GM23338 (cell line): ENCODE measurements at regions not wholly inside any gene's neighbourhood (a gene's known extent, or its start where the extent isn't known, plus 50 kb on each side); places are given as distances from the start of the nearest gene placed in this dataset.
"Not testable (repeated sequence)": the region's sequence is repeated elsewhere in the genome, so short reads cannot be mapped to it uniquely, and the experiment has no call there.

Experiments
- ATAC-seq: fragments of 200-7000 bp; cut with Tn5 transposase; 3 replicates; pipeline ENCODE4 v1.9.1; 2020
- DNase-seq: peaks from one replicate; pipeline ENCODE4 v3.0.0-alpha.2; 2015; ENCODE audit warnings: low spot score
- H2AFZ ChIP-seq: fragments of 200-600 bp; sonication (generic); 2 replicates; pipeline ENCODE4 v1.8.0; 2016; ENCODE audit warnings: antibody characterized with exemption, mild to moderate bottlenecking, moderate library complexity
- H3F3A ChIP-seq: fragments of 200-600 bp; sonication (generic); replicated peaks from 2 replicates; pipeline ENCODE4 v1.8.0; 2017; ENCODE audit warnings: antibody characterized with exemption, mixed run types, low read depth
- H3K27ac ChIP-seq: fragments of 200-600 bp; sonication (generic); 2 replicates; pipeline ENCODE4 v1.6.1; 2016; ENCODE audit warnings: low read depth
- H3K27me3 ChIP-seq: fragments of 200-600 bp; sonication (generic); 2 replicates; pipeline ENCODE4 v1.8.0; 2016; ENCODE audit warnings: mild to moderate bottlenecking, mixed run types, moderate library complexity; ENCODE audit not compliant: insufficient read depth
- H3K36me3 ChIP-seq: fragments of 200-600 bp; sonication (generic); 2 replicates; pipeline ENCODE4 v1.8.0; 2016; ENCODE audit warnings: mild to moderate bottlenecking; ENCODE audit not compliant: insufficient read depth
- H3K4me1 ChIP-seq: fragments of 200-600 bp; sonication (generic); 2 replicates; pipeline ENCODE4 v1.8.0; 2016; ENCODE audit warnings: mild to moderate bottlenecking, moderate library complexity; ENCODE audit not compliant: insufficient read depth
- H3K4me2 ChIP-seq: fragments of 200-600 bp; sonication (generic); 2 replicates; pipeline ENCODE4 v1.7.1; 2017; ENCODE audit warnings: mixed run types
- H3K4me3 ChIP-seq: fragments of 200-600 bp; sonication (generic); 2 replicates; pipeline ENCODE4 v1.6.1; 2016; ENCODE audit warnings: mixed run types
- H3K79me2 ChIP-seq: fragments of 200-600 bp; sonication (generic); replicated peaks from 2 replicates; pipeline ENCODE4 v1.8.0; 2017; ENCODE audit warnings: mild to moderate bottlenecking; ENCODE audit not compliant: insufficient read depth
- H3K9me2 ChIP-seq: fragments of 200-600 bp; sonication (generic); 2 replicates; pipeline ENCODE4 v1.8.0; 2017; ENCODE audit not compliant: insufficient read depth
- H4K20me1 ChIP-seq: fragments of 200-600 bp; sonication (generic); replicated peaks from 2 replicates; pipeline ENCODE4 v1.8.0; 2017; ENCODE audit warnings: mild to moderate bottlenecking; ENCODE audit not compliant: insufficient read depth
- H3K27ac Mint-ChIP-seq: 2 replicates; pipeline ENCODE4 v1.8.0; 2020; ENCODE audit warnings: inconsistent platforms, mild to moderate bottlenecking, moderate library complexity, mixed read lengths
- H3K27me3 Mint-ChIP-seq: 3 replicates; pipeline ENCODE4 v1.8.0; 2022; ENCODE audit warnings: low read depth, mild to moderate bottlenecking, moderate library complexity, mixed read lengths, inconsistent platforms; ENCODE audit not compliant: insufficient read depth, poor library complexity
- H3K36me3 Mint-ChIP-seq: 3 replicates; pipeline ENCODE4 v1.8.0; 2021; ENCODE audit warnings: low read depth, mild to moderate bottlenecking, inconsistent platforms, moderate library complexity, mixed read lengths
- H3K4me1 Mint-ChIP-seq: 3 replicates; pipeline ENCODE4 v1.8.0; 2020; ENCODE audit warnings: mild to moderate bottlenecking, inconsistent platforms, mixed read lengths
- H3K4me3 Mint-ChIP-seq: 3 replicates; pipeline ENCODE4 v1.8.0; 2021; ENCODE audit warnings: moderate library complexity, mild to moderate bottlenecking, inconsistent platforms, mixed read lengths
- H3K9me3 Mint-ChIP-seq: 3 replicates; pipeline ENCODE4 v1.8.0; 2020; ENCODE audit warnings: moderate library complexity, mild to moderate bottlenecking, inconsistent platforms, mixed read lengths
- CREB1 ChIP-seq: fragments of 250-450 bp; sonication (Bioruptor Pico); IDR thresholded peaks from 2 replicates; pipeline ENCODE4 v1.5.0; 2020; ENCODE audit warnings: low read depth, mild to moderate bottlenecking, moderate library complexity
- TF ChIP-seq, protein P1 (sequence below): IDR thresholded peaks from one replicate; pipeline ENCODE4 v1.6.1; 2018; ENCODE audit warnings: antibody characterized with exemption; ENCODE audit not compliant: unreplicated experiment

DNA sequence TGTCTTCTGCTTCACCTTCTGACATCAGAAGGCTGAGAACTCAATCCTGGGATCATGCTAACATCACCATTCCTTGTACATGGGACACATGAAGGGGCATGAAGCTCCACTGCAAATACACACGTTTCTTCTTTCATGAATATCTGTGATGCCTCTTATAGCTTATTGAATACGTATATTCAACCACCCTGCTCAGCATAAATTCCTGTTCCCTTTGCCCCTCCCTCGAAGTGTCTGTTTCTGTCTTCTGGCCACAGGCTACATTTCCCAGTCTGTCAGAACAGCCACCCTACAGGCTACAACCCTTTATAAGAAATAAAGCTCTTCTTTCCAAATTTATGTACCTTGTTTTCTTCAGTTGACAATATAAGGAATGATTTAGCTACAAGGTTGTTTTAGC lies 201.3 kb upstream of the STS start (continued):
- TF ChIP-seq, protein P1, sequence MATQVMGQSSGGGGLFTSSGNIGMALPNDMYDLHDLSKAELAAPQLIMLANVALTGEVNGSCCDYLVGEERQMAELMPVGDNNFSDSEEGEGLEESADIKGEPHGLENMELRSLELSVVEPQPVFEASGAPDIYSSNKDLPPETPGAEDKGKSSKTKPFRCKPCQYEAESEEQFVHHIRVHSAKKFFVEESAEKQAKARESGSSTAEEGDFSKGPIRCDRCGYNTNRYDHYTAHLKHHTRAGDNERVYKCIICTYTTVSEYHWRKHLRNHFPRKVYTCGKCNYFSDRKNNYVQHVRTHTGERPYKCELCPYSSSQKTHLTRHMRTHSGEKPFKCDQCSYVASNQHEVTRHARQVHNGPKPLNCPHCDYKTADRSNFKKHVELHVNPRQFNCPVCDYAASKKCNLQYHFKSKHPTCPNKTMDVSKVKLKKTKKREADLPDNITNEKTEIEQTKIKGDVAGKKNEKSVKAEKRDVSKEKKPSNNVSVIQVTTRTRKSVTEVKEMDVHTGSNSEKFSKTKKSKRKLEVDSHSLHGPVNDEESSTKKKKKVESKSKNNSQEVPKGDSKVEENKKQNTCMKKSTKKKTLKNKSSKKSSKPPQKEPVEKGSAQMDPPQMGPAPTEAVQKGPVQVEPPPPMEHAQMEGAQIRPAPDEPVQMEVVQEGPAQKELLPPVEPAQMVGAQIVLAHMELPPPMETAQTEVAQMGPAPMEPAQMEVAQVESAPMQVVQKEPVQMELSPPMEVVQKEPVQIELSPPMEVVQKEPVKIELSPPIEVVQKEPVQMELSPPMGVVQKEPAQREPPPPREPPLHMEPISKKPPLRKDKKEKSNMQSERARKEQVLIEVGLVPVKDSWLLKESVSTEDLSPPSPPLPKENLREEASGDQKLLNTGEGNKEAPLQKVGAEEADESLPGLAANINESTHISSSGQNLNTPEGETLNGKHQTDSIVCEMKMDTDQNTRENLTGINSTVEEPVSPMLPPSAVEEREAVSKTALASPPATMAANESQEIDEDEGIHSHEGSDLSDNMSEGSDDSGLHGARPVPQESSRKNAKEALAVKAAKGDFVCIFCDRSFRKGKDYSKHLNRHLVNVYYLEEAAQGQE, result no peak

DNA sequence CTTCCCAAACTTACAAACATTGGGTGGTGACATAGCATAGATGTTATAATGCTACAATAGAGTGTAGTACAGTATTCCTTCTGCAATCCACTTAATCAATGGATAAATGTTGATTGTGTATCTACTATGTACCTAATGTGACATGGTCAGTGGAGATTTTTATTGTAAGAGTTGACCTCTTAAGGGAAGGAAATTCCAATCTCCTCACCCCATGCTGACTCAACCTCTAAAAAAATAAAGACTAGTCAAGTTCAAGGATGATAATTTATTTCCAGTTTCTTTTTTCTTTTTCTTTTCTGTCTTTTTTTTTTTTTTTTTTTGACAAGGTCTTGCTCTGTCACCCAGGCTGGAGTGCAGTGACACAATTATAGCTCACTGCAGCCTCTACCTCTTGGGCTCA lies 206.5 kb upstream of the STS start:
- H3K36me3 Mint-ChIP-seq, result peaks cover 3% of the 10 kb centered on the region; the same call in 1 of the 3 replicates
- no peak overlapping the region for H3K27ac Mint-ChIP-seq
- H3K4me3 ChIP-seq, result no peak overlapping the region
- ATAC-seq (no peak), DNase-seq (no peak)
- H3K27ac ChIP-seq, result no peak overlapping the region
- no peak overlapping the region for H3K4me2 ChIP-seq
- no peaks in the 10 kb centered on the region for H4K20me1 ChIP-seq
- H3K9me3 Mint-ChIP-seq, result no peaks in the 10 kb centered on the region
- no peaks in the 10 kb centered on the region for H3K4me1 Mint-ChIP-seq
- H3K9me2 ChIP-seq, result no peaks in the 10 kb centered on the region
- no peak overlapping the region for H3K4me3 Mint-ChIP-seq
- no peaks in the 10 kb centered on the region for H3K27me3 Mint-ChIP-seq
- H3K79me2 ChIP-seq, result no peaks in the 10 kb centered on the region
- TF ChIP-seq, protein P1, result no peak
- no peak for TF ChIP-seq CREB1 (CRISPR knock-in tag)
- H3F3A ChIP-seq, result no peaks in the 10 kb centered on the region
- H2AFZ ChIP-seq, result no peak overlapping the region
- no peaks in the 10 kb centered on the region for H3K36me3 ChIP-seq
- H3K4me1 ChIP-seq, result no peaks in the 10 kb centered on the region
- no peaks in the 10 kb centered on the region for H3K27me3 ChIP-seq

DNA sequence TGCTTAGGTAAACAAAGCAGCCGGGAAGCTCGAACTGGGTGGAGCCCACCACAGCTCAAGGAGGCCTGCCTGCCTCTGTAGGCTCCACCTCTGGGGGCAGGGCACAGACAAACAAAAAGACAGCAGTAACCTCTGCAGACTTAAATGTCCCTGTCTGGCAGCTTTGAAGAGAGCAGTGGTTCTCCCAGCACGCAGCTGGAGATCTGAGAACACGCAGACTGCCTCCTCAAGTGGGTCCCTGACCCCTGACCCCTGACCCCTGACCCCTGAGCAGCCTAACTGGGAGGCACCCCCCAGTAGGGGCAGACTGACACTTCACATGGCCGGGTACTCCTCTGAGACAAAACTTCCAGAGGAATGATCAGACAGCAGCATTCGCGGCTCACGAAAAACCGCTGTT lies 214.6 kb upstream of the STS start:
- H3F3A ChIP-seq, H3K27ac Mint-ChIP-seq, ATAC-seq, H3K36me3 ChIP-seq, H3K4me2 ChIP-seq, H3K9me2 ChIP-seq, H3K36me3 Mint-ChIP-seq, H3K4me3 ChIP-seq, H2AFZ ChIP-seq, H4K20me1 ChIP-seq, H3K9me3 Mint-ChIP-seq, H3K4me1 Mint-ChIP-seq, H3K27me3 ChIP-seq, H3K4me1 ChIP-seq, DNase-seq, H3K79me2 ChIP-seq, H3K27me3 Mint-ChIP-seq, H3K27ac ChIP-seq, H3K4me3 Mint-ChIP-seq: not testable (repeated sequence)
